Omental fat pad (tissue), 3 donors: ENCODE measurements at regions not wholly inside any gene's neighbourhood (a gene's known extent, or its start where the extent isn't known, plus 50 kb on each side); places are given as distances from the start of the nearest gene placed in this dataset.

Source experiments
- ATAC-seq: fragments of 150-250 bp; one replicate; pipeline ENCODE4 v1.9.1; 2016; ENCODE audit warnings: mild to moderate bottlenecking, moderate library complexity; ENCODE audit not compliant: low FRiP score
- DNase-seq: peaks from one replicate; pipeline ENCODE4 v3.0.0-alpha.2; 2019; ENCODE audit warnings: low spot score
- TF ChIP-seq, protein P1 (sequence below), 3 donors: fragments of 450-650 bp; IDR thresholded peaks; one replicate each; pipeline ENCODE4 v1.5.1; 2016 to 2017; ENCODE audit warnings: antibody characterized with exemption in 3 of 3, mild to moderate bottlenecking in 3 of 3, moderate library complexity in 2 of 3

GRCh38 chr7:9796241-9796640, 1177.4 kb upstream of the PHF14 start:
- no peak for DNase-seq
- TF ChIP-seq, protein P1, sequence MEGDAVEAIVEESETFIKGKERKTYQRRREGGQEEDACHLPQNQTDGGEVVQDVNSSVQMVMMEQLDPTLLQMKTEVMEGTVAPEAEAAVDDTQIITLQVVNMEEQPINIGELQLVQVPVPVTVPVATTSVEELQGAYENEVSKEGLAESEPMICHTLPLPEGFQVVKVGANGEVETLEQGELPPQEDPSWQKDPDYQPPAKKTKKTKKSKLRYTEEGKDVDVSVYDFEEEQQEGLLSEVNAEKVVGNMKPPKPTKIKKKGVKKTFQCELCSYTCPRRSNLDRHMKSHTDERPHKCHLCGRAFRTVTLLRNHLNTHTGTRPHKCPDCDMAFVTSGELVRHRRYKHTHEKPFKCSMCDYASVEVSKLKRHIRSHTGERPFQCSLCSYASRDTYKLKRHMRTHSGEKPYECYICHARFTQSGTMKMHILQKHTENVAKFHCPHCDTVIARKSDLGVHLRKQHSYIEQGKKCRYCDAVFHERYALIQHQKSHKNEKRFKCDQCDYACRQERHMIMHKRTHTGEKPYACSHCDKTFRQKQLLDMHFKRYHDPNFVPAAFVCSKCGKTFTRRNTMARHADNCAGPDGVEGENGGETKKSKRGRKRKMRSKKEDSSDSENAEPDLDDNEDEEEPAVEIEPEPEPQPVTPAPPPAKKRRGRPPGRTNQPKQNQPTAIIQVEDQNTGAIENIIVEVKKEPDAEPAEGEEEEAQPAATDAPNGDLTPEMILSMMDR (IDR thresholded peaks at IDR 0.05) = no peak
- no peak for ATAC-seq

DNA sequence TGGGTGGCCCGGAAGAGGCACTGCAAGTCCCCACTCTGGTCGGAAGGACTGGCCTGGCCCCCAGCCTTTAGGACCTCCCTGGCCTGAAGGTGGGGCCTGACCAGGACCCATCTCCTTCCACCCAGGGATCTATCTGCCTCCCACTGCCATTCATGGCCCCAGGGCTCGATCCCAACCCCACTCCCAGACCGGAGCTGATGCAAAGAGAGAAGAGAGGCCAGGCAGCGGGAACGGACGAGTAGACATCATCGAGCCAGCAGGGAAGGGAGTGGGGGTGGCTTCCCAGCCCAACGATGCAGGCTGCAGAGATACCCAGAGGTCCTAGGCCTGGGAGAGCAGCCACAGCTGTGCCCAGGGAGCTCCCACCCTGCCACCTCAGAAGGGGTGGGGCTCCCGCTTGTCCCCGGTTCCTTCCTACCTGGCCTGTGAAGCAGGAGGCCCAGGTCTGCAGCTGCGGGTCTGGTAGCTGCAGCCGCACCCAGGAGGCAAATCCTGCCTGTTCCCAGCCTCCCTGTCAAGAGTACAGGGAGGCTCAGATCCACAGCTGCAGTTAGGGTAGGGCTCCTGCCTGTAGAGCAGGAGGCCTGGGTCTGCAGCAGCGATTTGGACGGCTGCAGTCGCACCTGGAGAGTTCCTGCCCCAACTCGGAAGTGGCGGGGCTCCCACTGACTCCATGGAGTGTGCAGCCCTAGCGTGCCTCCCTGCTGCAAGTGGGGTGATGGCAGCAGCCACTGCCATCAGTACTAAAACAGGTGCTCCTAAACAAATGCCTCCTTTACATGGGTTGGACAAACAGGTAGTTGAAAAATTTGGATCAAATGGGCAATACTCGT, 1151.0 kb upstream of the PHF14 start:
- TF ChIP-seq, protein P1 (IDR thresholded peaks at IDR 0.05) = no peak
- no peak for ATAC-seq
- DNase-seq = no peak

- TF ChIP-seq, protein P1 (IDR thresholded peaks at IDR 0.05) = no peak
- no peak for DNase-seq
- no peak for ATAC-seq
Observed at GRCh38 chr7:9835199-9835598, 1138.5 kb upstream of the PHF14 start.

- DNase-seq = no peak
- ATAC-seq = no peak
- TF ChIP-seq, protein P1 (IDR thresholded peaks at IDR 0.05) = no peak
Observed at GRCh38 chr7:9836671-9837070, 1137.0 kb upstream of the PHF14 start.

DNA sequence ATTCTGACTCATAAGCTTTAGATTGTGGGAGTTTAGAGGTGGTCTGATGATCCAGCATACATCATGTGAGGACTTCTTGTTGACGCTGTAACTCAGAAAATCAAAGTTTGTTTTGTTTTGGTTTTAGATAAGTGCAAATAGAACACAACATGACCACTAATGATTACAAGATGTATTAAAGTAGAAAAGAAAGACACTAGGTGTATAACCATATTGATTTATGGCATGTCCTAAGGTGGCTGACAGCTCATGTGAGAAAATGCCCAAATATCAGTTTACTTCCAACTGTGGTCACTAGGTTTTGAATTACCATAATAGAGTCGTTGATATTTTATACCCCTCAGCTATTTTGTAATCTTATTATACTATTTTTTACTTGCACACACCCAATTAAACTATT, 1131.4 kb upstream of the PHF14 start:
- no peak for ATAC-seq
- TF ChIP-seq, protein P1 (IDR thresholded peaks at IDR 0.05) = no peak
- DNase-seq = no peak

GRCh38 chr7:9846902-9847301, 1126.8 kb upstream of the PHF14 start:
- no peak for ATAC-seq
- TF ChIP-seq, protein P1 (IDR thresholded peaks at IDR 0.05) = no peak
- DNase-seq = no peak

DNA sequence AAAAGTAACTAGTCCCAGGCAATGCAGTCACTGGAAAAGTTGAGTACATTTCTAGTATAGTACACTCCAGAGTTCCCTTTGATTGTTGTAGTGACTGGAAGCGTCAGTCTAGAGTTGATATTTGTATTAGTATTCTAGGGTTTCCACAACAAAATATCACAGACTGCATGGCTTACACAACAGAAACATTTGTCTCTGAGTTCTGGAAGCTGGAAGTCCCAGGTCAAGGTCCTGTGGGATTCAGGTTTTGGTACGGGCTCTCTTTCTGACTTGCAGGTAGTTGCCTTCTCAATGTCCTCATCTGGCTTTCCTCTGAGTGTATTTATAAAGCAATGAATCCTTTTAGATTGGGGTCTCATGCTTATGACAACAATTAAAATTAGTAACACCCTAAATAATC, 1119.1 kb upstream of the PHF14 start:
- DNase-seq = no peak
- ATAC-seq = no peak
- TF ChIP-seq, protein P1 (IDR thresholded peaks at IDR 0.05) = no peak
